ENCODE measurements at regions not wholly inside any gene's neighbourhood (a gene's known extent, or its start where the extent isn't known, plus 50 kb on each side); places are given as distances from the start of the nearest gene placed in this dataset.

DNA sequence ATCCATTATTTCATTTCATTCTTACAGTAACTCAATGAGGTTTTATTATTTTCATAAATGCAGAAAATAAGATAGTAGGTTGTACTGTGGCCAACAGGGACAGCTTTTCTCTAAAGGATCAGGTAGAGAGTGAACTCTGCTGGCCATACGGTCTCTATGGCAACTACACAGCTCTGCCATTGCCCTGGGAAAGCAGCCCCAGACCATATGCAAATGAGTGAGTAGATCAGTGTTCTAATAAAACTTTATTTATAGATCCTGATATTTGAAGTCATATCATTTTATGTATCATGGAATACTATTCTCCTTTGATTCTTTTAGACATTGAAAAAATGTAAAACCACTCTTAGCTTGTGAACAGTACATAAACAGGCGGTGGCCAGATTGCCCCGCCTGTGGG lies 192.5 kb upstream of the RREB1 start:
- H4K5ac ChIP-seq (ENCODE audit: insufficient read length, low read depth, low read length): no peak overlapping the region
- H4K20me1 ChIP-seq (ENCODE audit: control insufficient read depth, insufficient read depth, insufficient read length): no peaks in the 10 kb centered on the region

More for the DNA sequence above, 192.5 kb upstream of the RREB1 start:
- Mint-ChIP-seq H3K36me3 (ENCODE audit: insufficient read depth in 1 of 3, low read depth in 3 of 3) (no peaks in the 10 kb centered on the region), H3K4me3 (no peak overlapping the region), H3K27ac (no peak overlapping the region), H3K9me3 (no peaks in the 10 kb centered on the region), H3K27me3 (ENCODE audit: low read depth) (peaks cover 1% of the 10 kb centered on the region; the same call in 1 of the 2 replicates), H3K4me1 (peaks cover 0 to 5% of the 10 kb centered on the region in 2 experiments; a peak in 2 of 4 replicates)
- Histone ChIP-seq H3K9me3 (ENCODE audit: control insufficient read depth, low read depth, low read length) (no peaks in the 10 kb centered on the region), H3K4ac (ENCODE audit: low read depth, low read length) (no peak overlapping the region), H2BK15ac (ENCODE audit: low read depth, low read length) (no peak overlapping the region), H3K4me1 (ENCODE audit: insufficient read depth, low read length) (no peaks in the 10 kb centered on the region), H3K27ac (ENCODE audit: insufficient read length, low read depth, low read length) (no peak overlapping the region), H3K27me3 (ENCODE audit: insufficient read depth, low read length) (no peaks in the 10 kb centered on the region), H3K23me2 (ENCODE audit: insufficient read length, low read depth, low read length, poor library complexity, severe bottlenecking) (no peaks in the 10 kb centered on the region), H3K56ac (ENCODE audit: insufficient read length, low read depth, low read length) (no peak overlapping the region), H4K8ac (replicated peaks; ENCODE audit: insufficient read length, low read depth, low read length) (no peak overlapping the region), H2BK5ac (ENCODE audit: insufficient read length, low read length) (no peak overlapping the region), H2BK12ac (ENCODE audit: insufficient read length, low read depth, low read length) (no peak overlapping the region), H3K18ac (ENCODE audit: insufficient read length, low read depth, low read length) (no peak overlapping the region), H3K4me2 (ENCODE audit: insufficient read depth, insufficient read length, low read length) (no peak overlapping the region), H4K91ac (ENCODE audit: insufficient read length, low read depth, low read length) (no peak overlapping the region), H3K9ac (ENCODE audit: extremely low read depth, insufficient read length, low read length) (no peak overlapping the region), H2AFZ (ENCODE audit: low read length) (no peak overlapping the region), H3T11ph (ENCODE audit: low read length) (no peak overlapping the region), H3K79me2 (ENCODE audit: insufficient read depth, low read length) (no peaks in the 10 kb centered on the region), H2AK5ac (ENCODE audit: insufficient read length, low read length) (no peak overlapping the region), H2BK20ac (ENCODE audit: low read depth, low read length, poor library complexity, severe bottlenecking) (no peak overlapping the region), H3K14ac (ENCODE audit: insufficient read depth, low read length) (no peak overlapping the region), H3K23ac (ENCODE audit: insufficient read length, low read depth, low read length) (no peak overlapping the region), H2BK120ac (ENCODE audit: low read depth, low read length, poor library complexity, severe bottlenecking) (no peak overlapping the region), H3K79me1 (ENCODE audit: insufficient read depth, low read depth, low read length, poor library complexity, severe bottlenecking) (no peaks in the 10 kb centered on the region)
- WGBS (ENCODE audit: extremely low coverage, insufficient read length, low lambda C conversion rate): no CpG with 5 or more reads among the region's 3 CpGs
- TF ChIP-seq, protein P1, sequence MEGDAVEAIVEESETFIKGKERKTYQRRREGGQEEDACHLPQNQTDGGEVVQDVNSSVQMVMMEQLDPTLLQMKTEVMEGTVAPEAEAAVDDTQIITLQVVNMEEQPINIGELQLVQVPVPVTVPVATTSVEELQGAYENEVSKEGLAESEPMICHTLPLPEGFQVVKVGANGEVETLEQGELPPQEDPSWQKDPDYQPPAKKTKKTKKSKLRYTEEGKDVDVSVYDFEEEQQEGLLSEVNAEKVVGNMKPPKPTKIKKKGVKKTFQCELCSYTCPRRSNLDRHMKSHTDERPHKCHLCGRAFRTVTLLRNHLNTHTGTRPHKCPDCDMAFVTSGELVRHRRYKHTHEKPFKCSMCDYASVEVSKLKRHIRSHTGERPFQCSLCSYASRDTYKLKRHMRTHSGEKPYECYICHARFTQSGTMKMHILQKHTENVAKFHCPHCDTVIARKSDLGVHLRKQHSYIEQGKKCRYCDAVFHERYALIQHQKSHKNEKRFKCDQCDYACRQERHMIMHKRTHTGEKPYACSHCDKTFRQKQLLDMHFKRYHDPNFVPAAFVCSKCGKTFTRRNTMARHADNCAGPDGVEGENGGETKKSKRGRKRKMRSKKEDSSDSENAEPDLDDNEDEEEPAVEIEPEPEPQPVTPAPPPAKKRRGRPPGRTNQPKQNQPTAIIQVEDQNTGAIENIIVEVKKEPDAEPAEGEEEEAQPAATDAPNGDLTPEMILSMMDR (conservative IDR thresholded peaks at IDR 0.05): no peak
- DNase-seq: no peak
